NCI-H1092 treated with DMSO at 0.1 percent for 48 hours (cell line): ENCODE measurements at regions not wholly inside any gene's neighbourhood (a gene's known extent, or its start where the extent isn't known, plus 50 kb on each side); places are given as distances from the start of the nearest gene placed in this dataset.
"Not testable (repeated sequence)": the region's sequence is repeated elsewhere in the genome, so short reads cannot be mapped to it uniquely, and the experiment has no call there.

Experiments used
- DNase-seq: peaks from one replicate; lab custom pipeline; 2025; lab: John Stamatoyannopoulos, UW

DNA sequence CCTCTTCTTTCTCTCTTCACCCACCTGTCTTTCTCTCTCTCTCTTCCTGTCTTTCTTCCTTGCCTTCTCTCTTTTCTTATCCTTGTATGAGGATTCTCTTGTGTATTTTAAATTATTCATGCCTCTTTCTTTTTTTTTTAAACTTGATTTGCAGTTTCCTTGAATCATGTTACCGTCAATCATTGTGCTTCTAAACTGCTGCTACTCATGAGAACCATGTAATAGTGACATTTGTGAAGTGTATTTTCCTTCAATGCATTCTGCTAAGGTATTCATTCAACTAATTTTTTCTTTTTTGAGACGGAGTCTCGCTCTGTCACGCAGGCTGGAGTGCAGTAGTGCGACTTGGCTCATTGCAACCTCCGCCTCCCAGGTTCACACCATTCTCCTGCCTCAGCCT, 539.1 kb upstream of the BRINP3 start:
- DNase-seq = no peak

DNA sequence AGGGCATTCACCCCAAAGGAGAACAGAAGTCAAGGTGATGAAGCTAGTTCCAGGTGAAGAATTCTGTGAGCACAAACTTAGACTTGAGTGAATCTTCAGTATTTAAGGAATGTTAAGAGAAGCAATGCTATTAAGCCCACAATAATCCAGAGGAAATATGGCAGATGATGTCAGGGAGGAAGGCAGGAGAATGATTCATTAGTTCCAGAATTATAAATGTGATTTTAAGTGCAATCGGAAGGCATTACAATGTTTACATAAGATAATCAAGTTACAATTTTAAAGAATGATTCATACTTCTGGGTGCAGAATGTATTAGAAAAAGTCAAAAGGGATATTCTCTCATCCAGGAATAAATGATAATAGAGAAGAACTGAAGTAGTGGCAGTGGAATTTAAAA, 545.2 kb upstream of the BRINP3 start:
- no peak for DNase-seq

DNA sequence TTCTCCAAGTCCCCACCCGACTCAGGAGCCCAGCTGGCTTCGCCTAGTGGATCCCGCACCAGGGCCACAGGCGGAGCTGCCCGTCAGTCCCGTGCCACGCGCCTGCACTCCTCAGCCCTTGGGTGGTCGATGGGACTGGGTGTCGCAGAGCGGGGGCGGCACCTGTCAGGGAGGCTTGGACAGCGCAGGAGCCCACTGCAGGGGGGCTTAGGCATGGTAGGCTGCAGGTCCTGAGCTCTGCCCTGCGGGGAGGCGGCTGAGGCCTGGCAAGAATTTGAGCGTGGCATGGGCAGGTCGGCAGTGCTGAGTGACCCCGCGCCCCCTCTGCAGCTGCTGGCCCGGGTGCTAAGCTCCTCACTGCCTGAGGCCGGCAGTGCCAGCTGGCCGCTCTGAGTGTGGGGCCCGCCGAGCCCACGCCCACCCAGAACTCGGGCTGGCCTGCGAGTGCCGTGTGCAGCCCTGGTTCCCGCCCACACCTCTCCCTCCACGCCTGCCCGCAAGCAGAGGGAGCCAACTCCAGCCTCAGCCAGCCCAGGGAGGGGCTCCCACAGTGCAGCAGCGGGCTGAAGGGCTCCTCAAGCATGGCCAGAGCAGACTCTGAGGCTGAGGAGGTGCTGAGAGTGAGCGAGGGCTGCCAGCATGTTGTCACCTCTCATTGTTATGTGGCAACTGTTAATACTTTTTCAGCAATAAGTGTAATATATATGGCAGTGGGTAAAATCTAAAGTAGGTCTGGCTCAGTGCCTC, 548.4 kb upstream of the BRINP3 start:
- no peak for DNase-seq

DNA sequence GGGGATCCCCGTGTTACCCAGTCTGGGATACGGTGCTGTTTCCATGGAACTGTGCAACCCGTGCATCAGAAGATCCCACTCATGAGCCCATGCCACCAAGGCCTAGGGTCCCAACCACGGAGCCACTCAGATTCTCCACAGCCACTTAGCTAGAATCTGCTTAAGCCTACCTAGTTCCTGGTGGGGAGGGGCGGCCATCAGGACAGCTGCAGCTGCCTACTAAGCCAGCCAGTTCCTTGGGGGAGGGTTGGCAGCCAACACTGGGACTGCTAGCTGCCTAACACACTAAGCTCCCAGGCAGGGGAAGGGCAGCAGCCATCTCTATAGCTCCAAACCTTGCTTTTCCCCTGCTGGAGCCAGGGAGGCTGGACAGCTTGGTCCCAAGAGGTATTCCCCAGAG, 549.2 kb upstream of the BRINP3 start:
- DNase-seq = no peak

DNA sequence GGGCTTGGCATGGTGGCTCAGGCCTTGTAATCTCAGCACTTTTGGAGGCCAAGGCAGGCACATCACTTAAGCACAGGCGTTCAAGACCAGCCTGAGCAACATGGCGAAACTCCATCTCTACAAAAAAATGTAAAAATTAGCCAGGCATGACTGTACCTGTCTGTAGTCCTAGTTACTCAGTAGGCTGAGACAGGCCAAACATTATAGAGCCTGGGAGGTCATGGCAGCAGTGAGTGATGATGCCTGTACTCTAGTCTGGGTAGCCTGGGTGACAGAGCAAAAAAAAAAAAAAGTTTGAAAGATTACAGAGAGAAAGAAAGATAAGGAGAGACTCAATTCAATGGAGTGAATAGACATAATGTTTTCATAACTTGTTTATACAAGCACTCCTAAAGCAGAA, 556.5 kb upstream of the BRINP3 start:
- DNase-seq = no peak

DNA sequence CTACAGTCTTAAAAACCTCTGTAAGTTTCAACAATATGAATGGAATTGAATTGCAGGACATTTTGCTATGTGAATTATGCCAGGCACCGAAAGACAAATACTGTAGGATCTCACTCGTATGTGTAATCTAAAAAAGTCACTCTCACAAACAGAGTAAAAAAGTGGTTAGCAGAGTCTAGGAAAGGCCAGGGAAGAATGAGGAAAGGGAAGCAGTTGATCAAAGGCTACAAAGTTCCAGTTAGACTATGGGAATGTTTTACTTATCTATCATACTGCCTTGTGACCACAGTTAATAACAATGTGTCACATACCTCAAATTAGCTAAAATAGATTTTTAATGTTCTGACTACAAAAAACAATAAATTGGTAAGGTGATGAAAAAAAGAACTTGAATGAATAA, 565.4 kb upstream of the BRINP3 start:
- no peak for DNase-seq

DNA sequence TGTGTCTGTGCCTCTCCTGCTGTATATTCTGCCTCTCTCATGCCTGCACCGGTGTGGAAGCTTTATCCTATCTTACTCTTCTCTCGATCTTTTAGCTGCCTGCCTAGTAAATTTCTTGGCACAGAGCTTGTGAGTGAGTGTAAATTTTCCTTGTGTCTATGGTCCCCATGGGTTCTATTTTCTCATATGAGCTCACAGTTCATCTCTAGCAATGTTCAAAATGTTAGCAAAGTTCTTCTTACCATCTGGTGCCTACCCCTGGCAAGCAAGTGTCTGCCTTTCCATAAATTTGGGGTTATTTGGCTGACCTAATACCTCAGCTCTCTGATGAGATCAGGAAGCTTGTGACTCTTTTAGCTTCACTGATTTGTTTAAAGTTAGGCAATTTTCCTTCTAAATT, 572.1 kb upstream of the BRINP3 start:
- no peak for DNase-seq

DNA sequence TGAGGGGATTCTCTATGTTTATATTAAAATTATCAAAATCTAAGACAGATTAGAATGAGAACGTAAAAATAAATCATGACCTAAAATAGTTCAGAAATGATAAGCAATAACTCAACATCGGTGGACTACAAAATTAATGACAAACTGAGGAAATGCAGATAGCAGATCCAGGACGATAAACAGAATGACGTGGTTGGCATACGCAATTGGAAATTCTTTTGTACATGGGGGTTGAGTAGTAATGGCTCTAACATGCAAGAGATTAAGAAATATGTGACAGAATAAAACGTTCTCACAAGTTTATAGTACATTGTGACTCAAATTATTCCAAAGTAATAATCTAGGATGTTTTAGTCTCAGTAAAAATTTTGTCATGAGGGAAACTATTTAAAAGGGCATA, 575.2 kb upstream of the BRINP3 start:
- no peak for DNase-seq

DNA sequence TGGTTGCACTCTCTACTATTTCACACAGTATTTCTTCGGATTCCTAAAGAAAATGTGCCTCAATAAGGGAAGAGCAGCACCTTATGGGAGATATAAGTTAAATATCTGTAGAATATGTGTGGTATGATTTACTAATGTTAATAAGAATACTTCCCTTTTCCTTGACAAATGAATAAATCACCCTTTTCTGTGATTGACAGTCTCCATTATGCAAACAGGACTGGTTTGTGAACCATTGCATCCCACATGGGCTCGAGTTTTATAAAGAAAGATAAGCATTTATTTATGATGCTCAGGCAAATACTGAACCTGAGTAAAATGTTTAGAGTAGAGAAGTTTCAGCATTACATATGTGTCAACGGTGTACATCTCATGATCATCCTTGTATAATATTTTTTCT, 587.7 kb upstream of the BRINP3 start:
- DNase-seq = no peak

DNA sequence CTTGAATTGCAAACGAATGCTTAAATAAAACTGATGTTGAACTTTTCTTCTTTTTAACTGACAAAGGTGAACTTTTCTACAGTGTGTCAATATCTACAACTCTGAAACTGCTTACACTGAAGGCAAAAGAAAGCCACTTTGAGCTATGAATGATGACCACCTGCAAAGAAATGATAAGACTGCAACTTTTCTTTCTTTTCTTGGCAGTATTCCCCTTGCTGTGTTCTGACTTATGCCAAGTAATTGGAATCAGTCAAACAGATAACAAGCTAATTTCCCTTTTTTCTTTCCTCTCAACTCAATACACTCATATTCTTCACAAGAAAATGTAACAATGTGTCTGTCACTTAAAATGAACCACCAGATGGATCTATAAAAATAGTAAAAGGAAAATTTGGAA, 588.1 kb upstream of the BRINP3 start:
- no peak for DNase-seq

DNA sequence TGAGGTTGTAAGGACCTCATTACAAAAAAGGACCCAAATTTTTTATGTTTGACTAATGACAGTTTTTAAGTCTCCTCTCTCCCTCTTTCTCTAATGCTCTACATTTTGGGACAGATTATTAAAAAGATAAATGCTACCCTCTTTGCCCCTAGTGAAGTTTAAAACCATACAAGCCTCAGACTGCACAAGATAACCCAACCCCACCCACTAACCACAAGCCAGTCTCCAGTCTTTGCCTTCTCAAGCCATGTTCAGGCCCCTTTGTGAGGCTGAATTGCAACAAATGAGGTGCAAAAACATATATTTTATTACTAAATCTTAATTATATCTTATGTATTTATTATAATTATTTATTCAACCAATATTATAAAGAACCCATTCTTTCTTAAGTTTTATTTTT, 597.2 kb upstream of the BRINP3 start:
- no peak for DNase-seq

DNA sequence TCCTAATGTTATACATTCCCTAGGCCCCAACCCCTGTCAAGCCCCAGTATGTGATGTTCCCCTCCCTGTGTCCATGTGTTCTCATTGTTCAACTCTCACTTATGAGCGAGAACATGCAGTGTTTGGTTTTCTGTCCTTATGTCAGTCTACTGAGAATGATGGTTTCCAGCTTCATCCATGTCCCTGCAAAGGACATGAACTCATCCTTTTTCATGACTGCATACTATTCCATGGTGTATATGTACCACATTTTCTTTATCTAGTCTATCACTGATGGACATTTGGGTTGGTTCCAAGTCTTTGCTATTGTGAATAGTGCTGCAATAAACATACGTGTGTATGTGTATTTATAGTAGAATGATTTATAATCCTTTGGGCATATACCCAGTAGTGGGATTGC, 605.4 kb upstream of the BRINP3 start:
- DNase-seq = not testable (repeated sequence)

DNA sequence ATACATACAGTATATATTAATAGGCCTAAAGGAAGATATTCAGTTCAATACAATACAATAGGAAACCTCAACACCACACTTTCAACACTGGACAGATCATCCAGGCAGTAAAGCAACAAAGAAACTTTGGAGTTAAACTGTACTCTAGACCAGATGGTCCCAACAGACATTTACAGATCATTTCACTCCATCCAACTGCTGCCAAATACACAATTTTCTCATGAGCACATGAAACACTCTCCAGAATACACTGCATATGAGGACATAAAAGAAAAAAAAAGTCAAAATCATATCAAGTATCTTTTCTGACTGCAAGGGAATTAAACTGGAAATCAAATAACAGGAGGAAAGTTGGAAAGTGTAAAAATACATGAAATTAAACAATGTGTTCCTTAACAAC, 607.5 kb upstream of the BRINP3 start:
- no peak for DNase-seq

DNA sequence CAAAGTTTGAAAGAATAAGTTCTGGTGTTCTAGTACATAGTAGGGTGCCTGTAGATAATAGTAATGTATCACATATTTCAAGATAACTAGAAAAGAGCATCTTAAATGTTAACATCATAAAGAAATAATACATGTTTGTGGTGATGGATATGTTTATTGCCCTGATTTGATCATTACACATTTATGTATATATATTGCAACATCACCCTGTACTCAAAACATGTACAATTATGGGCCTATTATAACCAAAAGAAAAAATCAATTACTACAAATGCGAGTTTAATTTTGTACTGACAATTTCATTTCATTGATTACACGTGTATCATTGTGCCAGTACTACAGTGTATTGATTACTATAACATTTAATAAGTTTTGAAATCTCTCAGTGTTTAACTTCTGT, 609.2 kb upstream of the BRINP3 start:
- no peak for DNase-seq

DNA sequence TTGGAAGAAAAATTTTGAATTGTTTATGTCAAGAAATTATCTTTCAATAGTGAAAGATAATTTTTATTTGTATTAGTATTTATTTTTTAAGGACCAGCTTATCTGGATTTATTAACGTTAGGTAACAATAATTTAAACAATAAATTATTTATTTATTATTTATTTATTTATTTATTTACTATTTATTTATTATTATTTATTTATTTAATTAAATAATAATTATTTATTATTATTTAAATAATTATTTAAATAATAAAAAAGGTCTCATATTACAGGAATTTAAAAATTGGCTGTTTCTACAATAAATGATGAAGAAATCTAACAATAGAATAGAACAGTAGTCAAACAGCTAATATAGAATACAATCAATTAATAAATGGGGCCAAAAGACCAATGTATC, 618.7 kb upstream of the BRINP3 start:
- no peak for DNase-seq

DNA sequence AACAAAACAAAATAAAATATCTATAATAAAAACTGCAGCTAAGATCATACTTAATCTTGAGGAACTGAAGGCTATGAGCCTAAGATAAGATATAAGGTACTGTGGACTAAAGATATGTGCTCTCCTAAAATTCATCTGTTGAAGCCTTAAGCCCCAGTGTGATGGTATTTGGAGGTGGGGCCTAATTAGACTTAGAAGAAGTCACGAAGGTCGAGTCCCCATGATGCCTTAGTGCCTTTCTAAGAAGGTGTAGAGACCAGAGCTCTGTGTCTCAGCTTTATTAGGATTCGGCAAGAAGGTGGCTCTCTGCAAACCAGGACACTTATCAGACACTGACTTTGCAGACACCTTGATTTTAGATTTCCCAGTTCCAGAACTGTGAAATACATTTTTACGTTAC, 622.0 kb upstream of the BRINP3 start:
- DNase-seq = no peak

DNA sequence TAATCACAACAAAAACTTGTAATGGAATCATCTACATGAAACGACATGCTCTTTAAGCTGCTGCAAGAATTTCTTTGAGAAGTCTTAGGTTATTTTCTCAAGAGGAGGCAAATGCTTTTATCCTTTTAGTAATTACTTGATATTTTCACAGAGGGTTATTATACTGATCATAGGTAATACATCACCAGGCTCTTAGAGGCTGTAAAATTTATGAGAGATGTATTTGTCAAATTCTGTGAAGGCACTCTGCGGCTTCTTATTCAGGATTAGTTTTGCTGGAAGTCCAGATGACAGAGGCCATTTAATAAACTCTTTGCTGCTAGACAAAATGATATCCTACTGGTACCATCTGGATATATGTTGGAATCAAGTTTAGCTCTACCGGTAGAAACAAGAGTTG, 624.3 kb upstream of the BRINP3 start:
- no peak for DNase-seq

DNA sequence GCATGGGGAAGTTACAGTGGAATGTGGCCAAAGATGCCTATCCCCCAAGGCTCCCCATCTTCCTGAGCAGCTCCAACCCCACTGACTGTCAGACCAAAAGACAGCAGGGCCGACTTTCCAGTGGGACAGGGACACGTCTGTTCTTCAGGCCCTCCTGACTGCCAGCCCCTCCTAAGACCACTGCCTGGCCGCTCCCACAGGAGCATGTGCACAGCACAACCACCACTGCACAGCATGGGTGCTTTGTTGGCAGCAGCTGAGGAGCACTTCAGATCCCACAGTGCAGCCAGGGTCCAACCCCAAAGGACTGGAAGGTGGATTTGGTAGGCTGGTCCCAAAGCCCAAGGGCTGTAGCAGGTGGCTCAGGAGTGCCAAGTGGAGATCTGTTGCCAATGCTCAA, 648.3 kb upstream of the BRINP3 start:
- no peak for DNase-seq

DNA sequence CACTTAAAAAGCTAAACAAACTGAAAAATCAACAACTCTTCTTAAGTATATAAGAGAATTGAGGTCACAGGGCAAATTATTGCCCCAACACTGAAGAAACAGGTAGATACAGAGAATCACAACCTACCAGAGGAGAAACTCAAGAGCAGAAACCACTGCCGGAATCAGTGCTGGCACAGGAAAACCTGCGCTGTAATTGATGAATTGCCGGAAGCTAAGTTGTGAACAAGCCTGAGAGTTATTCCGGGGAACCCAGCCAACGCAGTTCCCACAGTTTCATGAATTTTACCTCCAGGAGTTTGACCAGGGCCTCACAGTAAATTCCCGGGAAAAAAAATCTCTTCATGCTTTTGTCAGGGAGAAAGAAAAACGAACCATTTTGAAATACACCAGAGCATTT, 657.1 kb upstream of the BRINP3 start:
- no peak for DNase-seq

DNA sequence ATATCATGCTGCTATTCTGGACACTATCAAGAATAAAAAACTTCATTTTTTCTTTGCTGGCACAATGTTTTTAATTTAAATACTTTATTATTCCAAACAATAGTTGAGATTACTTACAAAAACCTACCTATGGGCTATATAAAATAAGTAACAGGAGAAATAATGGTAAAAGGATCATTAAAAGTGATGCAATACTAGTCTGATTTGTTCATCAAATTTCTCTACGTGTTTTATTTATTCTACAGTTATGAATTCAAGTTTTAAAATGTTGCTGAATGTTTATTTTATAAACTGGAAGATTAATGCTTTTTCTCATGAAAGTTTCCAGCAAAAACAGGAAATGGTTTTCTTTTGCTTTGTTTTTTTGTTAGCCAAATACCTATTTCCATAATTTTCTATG, 662.4 kb upstream of the BRINP3 start:
- DNase-seq = no peak

DNA sequence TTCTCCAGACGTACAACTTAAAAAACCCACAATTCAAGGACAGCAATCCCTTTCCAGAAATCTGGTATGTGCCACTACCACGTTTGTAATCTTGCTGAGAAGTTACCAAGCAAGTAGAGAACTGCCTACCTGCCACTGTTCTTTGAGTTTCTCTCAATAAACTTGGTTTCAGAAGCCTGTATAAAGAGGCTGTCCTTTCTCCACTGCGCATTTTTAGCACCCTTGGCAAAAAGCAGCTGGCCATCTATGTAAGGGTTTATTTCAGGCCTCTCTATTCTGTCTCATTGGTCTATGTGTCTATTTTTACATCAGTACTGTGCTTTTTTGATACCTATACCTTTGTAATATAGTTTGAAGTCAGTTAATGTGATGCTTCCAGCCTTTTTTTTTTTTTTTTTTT, 665.1 kb upstream of the BRINP3 start:
- DNase-seq = no peak

DNA sequence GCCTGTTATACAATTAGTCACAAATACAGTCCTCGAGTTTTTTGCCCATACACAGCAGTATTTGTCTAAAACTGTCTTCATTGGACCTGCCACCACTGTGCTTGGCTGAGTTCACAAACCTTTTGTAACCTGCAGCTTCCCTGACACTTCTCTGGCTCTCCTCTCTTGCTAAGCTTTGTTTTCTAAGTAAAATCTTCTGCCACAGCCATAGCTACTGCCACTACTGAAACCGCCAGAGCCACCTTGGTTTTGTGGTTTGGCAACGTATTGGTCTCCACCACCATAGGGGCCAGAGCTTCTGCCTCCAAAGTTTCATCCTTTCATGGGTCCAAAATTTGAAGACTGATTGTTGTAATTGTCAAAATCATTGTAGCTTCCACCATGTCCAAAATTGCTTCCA, 668.2 kb upstream of the BRINP3 start:
- no peak for DNase-seq

DNA sequence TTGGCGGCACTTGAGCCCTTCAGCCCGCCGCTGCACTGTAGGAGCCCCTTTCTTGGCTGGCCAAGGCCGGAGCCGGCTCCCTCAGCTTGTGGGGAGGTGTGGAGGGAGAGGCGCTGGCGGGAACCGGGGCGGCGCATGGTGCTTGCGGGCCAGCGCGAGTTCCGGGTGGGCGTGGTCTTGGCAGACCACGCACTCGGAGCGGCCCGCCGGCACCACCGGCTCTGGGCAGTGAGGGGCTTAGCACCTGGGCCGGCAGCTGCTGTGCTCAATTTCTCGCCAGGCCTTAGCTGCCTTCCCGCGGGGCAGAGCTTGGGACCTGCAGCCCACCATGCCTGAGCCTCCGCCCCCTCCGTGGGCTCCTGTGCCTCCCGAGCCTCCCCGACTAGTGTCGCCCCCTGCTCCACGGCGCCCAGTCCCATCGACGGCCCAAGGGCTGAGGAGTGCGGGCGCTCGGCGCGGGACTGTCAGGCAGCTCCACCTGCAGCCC, 673.7 kb upstream of the BRINP3 start:
- DNase-seq = no peak

DNA sequence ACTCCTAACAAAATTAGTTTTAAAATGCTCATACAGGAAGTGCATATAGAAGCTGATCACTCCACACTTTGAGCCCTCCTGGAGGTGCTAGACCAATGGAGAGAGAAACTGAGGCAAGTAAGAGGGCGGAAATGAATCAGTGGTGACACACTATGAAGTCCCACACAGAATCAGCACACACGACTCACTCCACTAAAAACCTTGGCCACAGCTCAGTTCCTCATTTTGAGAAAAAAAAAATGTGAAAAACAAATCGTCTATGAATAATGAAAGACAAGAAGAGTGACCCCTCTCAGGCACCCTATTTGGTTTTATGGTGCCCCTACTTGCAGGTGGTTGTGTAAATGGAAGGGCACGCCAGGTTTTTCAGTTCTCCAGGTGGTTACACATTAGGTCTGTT, 675.1 kb upstream of the BRINP3 start:
- no peak for DNase-seq

DNA sequence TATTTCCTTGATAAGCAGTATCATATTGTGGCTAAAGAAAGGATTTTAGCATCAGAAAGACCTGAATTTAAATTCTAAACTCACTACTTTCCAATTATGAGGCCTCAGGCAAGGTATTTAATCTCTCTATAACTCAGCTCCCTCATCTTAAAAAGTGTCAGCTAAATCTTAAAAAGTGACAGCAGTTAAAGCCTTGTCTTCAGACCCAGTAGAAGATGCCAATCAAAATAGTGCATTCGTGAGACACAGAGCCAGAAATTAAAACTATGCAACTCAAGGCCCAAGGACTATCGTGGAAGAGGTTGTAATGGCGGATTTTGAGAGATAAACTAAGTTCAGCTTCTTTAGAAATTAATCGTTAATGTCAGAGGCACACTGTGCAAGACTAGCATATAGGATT, 677.5 kb upstream of the BRINP3 start:
- DNase-seq = no peak
